Skin epidermis (tissue), 12 donors: ENCODE measurements at regions not wholly inside any gene's neighbourhood (a gene's known extent, or its start where the extent isn't known, plus 50 kb on each side); places are given as distances from the start of the nearest gene placed in this dataset.
A peak's percentile ranks its signal among the peaks of the same experiment; 100 is the strongest.

Experiments
- H3K27ac ChIP-seq, 21 experiments: fragments of 200-600 bp; sonication (generic) in 11 of 21; one replicate each; pipeline ENCODE4 v1.5.0; 2020; ENCODE audit warnings: mild to moderate bottlenecking in 3 of 21, inconsistent platforms in 2 of 21, moderate library complexity in 2 of 21
- H3K4me3 ChIP-seq, 7 experiments: fragments of 200-600 bp; sonication (generic) in 2 of 7; one replicate each; pipeline ENCODE4 v1.5.0; 2020; ENCODE audit warnings: inconsistent platforms in 2 of 7, mild to moderate bottlenecking in 2 of 7, moderate library complexity in 1 of 7

DNA sequence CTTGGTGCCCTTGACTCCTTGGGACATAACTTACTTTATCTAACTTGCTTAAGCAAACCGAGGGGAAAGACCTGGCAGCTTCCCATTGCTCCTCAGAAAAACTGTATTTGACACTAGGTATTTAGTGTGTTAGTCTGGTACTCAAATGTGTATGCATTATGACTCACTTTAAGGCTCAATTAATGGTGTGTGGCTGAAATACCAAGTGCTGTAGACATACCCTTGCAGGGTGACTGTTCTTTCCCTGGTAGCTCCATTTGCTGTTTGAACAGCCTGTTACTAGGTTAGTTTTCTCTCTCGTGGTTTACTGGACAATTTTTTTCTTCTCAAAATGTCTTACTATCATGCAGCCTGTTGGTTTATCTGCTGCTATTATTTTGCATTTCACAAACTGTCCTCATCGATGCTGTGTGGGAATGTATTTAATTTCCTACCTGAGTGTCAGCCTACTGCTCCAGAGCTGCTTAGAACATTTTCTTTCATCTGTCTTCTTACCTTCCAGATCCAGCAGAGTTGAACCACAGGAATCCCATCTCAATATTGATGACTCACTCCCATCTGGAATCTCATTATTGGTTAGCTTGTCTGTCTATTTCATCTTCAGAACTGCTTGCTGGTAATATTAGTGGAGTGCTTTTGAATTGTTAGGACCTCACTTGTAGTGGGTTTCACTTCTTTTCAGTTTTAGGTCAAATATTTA is 158.0 kb upstream of the FAT1 start:
- Histone ChIP-seq H3K4me3 (no peak overlapping the region), H3K27ac (no peak overlapping the region)

DNA sequence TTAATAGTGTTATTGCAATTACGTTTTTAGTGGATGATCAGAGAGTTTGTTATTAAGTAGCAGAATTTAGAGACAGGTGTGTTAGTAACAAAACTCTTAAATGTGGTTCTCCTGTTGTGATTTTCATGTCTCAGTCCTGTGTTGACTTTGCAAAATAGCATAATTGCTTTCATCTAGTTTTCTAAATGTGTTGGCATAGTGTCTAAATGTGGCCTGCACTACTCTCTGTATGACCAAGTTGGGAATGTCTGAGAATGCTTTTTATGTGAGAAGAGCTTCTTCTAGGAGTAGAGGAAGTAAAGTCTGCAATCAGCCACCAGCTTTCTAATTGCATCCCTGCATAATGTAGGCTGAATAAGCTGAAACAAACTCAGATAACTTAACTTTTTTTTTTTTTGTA is 158.6 kb upstream of the FAT1 start:
- no peak overlapping the region for H3K4me3 ChIP-seq
- H3K27ac ChIP-seq: peak overlapping the region in 1 of 21 experiments; percentile 24

DNA sequence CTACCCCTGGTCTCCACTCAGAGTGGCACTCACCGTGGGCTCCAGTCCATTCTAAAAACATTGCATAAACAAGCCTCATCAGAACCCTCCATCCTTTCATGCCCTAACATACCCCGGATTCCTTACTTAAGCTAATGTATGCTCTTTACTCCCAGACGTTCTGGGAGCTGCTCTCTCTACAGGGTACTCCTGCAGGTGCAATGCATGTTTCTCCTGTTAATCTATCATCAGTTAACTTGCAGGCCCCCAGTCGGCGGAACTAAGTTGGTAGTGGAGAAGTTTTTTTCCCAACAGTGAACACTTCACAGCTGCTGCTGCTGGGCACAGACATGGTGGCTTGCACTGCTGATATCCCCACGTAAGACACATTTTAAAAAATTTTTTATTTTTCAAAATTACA is 161.6 kb upstream of the FAT1 start:
- Histone ChIP-seq H3K4me3 (no peak overlapping the region), H3K27ac (no peak overlapping the region)

DNA sequence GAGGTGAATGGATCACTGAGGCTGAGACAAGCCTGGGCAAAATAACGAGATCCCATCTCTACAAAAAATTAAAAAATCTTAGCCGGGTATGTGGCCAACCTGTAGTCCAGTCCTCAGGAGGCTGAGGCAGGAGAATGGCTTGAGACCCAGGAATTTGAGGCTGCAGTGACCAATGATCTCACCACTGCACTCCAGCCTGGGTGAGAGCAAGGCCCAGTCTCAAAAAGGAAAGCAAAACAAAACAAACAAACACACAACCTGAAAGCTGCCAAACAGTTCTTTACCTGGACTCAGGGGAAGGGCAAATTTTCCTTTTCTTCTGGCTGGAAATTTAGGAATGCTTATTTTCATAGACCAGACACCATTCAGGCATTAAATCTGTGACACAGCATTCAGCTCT is 163.1 kb upstream of the FAT1 start:
- Histone ChIP-seq H3K4me3 (no peak overlapping the region), H3K27ac (peak overlapping the region in 13 of 21 experiments; percentile 5 to 73 (median 47))

DNA sequence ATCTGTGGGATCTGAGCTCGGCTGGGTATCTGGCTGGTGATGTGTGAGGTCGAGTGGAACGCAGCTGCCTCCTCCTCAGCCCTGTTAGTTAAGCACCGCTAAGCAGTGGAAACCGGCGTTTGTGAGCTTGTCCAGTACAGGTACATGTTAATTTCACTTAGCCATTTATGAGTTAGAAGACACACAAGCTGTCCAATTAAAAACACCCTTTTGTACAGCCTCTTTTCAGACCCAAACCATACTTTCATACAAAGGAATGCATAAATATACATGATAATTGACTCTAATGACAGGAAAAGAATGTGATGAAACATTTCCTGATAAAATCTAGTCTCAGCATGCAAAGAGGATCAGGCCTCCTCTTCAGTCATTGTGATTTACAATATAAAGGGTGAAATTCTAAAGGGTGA is 163.6 kb upstream of the FAT1 start:
- Histone ChIP-seq H3K27ac (peak overlapping the region in 8 of 21 experiments; percentile 1 to 73 (median 54)), H3K4me3 (no peak overlapping the region)

DNA sequence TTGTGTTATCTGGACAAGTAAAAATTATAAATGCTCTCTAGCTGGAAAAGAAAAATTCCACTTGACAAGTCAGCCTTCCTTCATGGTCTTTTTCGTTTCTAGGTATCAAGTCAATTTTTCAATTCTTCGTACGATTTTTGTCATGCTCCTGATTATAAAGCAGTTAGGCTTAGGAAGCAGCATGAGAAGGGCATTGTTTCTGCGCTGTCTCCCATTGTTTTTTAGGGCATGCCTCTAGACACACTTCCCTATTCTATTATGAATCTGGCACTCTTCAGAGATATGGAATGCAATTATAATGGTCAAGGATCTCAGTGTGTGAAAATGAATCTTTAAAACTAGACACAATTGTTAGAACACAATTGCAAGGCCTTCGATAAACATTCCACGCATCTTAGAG is 164.1 kb upstream of the FAT1 start:
- Histone ChIP-seq H3K27ac (peak overlapping the region in 5 of 21 experiments; percentile 1 to 73 (median 28)), H3K4me3 (no peak overlapping the region)

DNA sequence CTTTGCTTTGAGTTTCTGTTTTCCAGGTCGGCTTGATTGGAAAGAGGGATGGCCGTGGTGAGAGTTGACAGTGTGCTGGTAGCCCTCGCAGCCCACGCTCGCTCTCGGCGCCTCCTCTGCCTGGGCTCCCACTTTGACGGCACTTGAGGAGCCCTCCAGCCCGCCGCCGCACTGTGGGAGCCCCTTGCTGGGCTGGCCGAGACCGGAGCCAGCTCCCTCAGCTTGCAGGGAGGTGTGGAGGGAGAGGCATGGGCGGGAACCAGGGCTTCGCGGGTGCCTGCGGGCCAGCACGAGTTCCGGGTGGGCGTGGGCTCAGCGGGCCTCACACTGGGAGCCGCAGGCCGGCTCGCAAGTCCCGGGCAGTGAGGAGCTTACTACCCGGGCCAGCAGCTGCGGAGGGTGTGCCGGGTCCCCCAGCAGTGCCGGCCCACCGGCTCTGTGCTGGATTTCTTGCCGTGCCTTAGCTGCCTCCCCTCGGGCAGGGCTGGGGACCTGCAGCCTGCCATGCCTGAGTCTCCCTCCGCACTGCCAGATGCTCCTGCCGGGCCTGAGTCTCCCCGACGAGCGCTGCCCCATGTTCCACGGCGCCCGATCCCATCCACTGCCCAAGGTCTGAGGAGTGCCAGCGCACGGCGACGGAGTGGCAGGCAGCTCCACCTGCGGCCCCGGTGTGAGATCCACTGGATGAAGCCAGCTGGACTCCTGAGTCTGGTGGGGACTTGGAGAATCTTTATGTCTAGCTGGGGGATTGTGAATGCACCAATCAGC is 166.4 kb upstream of the FAT1 start:
- Histone ChIP-seq H3K27ac (no peak overlapping the region), H3K4me3 (no peak overlapping the region)

DNA sequence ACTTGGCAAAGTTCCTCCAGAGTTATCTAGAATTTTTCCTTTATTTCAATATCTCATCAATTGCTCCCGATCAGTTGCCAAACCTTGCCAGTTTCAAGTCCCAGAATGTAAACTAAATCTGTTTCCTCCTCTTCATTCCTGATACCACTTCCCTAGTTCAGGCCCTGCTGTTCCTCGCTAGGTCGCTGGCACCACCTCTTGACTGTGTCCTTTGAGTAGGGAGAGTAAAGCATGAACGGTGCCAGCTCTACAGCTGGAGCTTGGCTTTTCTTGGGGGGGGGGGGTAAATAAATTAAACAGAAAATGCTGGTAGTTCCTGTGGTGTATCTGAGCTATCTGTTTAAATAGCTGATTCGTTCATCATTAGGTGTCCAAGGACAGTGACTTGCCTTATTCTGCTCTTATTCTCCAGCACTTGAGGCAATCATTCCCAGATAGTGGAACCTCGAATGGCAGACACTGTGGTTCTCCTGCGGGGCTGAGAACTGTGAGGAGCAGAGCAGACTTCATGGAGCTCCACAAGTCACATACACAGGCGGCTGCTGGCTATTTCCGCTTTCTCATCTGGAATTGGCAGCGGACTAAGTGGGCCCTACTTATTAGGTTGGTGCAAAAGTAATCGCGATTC is 168.3 kb upstream of the FAT1 start:
- Histone ChIP-seq H3K27ac (no peak overlapping the region), H3K4me3 (no peak overlapping the region)

DNA sequence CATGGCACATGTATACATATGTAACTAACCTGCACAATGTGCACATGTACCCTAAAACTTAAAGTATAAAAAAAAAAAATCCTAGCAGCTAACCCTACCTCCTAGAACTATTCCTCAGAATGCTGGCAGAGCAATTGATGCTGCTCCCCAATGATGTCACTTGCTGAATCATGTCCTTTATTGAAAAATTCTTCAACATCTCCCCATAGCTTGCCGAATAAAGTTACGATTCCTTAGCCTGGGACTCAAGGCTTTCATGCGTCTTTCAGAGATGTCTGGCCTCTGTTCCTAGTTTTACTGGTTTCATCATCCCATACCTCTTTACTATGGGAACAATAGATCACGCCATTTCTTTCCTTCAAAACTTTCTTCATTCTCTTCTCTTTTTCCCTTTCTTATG is 174.7 kb upstream of the FAT1 start:
- no peak overlapping the region for H3K27ac ChIP-seq
- no peak overlapping the region for H3K4me3 ChIP-seq

DNA sequence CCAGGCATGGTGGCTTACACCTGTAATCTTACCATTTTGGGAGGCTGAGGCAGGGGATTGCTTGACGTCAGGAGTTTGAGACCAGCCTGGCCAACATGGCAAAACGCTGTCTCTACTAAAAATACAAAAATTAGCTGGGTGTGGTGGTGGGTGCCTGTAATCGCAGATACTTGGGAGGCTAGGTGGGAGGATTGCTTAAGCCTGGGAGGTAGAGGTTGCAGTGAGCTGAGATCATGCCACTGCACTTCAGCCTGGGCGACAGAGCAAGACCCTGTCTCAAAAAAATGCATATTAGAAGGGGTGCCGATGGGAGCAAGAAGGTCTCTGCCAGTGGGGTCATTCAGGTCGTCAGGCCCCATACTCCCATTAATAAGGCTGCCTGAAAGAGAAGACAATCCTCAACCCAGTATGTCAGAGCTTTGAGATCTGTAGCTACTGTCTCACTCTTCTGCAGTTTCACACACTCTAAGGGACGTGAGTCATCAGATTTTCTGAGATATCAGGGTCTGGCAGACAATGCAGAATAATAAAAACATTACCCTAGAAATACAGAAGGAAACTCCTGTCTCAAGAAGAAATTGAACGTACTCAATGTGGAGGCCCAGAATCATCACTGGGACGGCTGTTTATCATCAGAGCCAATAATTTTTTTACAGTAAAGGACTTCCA is 176.7 kb upstream of the FAT1 start:
- Histone ChIP-seq H3K27ac (peak overlapping the region in 2 of 21 experiments; percentile 17 to 36), H3K4me3 (no peak overlapping the region)

DNA sequence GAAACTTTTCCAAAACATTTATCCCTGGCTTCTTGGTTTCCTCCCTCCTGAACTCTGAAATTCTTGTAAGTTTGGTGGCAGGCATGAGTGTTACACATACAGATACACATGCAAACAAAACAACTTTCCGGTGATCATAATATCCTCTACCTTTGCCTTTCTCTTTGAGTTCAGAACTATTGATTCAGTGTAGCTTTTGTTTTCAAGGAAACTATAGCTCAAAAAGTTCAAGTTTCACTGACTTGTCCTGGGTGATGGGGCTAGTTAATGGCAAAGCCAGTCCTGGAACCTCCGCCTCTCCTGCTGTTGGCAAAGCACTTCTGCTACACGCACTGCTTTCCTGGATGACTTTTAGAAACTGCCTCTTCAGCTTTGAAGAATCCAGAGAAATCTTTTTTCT is 177.3 kb upstream of the FAT1 start:
- Histone ChIP-seq H3K27ac (no peak overlapping the region), H3K4me3 (no peak overlapping the region)

DNA sequence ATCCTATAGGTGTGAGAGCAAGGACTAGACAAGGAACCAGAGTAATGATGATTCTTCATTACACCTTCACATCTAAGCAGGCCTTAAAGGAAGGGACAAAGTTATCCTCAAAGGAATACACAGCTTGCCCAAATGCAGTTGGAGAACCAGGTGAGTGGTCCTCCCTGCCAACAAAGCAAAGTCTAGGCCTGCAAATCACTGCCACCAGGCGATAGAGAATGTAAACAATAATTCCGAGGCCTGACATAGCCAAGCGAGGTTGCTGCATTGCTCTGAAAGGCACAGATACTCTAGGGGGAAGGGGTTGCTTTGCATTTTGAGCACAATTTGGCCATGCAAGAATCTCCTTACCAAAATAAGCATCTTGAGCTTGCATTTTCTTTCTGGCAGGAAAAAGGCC is 178.2 kb upstream of the FAT1 start:
- Histone ChIP-seq H3K27ac (no peak overlapping the region), H3K4me3 (no peak overlapping the region)

DNA sequence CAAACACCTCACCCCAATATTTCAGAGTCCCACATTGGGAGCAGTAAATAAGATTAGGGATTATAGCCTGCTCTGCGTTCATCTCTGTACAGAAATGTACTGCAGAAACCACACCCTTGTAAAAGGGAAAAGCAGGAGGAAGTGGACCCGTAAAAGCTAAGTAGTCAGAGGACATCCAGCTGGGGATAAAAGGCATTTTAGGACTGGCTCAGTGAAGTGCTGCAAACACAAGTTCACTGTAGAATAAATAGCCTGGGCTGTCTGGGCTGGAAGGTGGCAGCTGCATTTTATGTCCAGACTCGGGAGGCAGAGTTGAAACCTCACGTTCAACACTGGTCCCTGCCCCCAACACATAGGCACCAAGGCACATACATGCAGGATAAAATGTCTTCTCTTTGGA is 178.7 kb upstream of the FAT1 start:
- Histone ChIP-seq H3K4me3 (no peak overlapping the region), H3K27ac (peak overlapping the region in 2 of 21 experiments; percentile 7 to 10)

DNA sequence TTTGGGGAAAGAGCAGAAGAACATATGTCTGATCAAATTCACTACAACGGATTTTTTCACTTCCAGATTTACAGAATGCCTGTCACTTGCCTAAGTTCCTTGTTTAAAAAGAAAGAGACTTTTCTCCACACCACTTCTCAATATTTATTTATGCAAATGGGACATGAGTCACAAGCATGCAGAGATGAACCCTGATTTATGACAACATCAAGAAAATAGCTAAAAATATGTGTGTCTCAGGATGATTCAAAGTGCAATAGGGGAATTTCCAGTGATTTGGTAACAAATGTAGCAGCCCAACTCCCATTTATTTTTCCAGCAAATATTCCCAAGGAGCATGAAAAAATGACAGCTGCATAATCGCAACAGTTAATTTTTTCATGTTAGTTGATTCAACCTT is 180.4 kb upstream of the FAT1 start:
- no peak overlapping the region for H3K4me3 ChIP-seq
- H3K27ac ChIP-seq: peak overlapping the region in 3 of 21 experiments; percentile 24 to 65 (median 39)

DNA sequence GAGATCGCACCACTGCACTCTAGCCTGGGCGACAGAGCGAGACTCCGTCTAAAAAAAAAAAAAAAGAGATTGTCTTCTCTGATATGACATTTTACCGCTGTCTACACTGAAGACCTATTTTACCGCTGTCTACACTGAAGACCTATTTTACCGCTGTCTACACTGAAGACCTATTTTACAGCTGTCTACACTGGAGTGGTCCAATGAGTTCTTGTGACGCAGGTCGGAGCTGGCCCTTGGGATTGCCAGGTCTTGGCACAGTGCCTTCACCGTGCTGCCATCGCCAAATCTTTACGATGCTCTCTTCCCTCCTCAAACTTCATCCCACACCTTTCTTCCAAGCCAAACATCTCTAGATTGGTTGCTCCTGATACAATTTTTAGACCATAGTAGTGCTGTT is 183.1 kb upstream of the FAT1 start:
- no peak overlapping the region for H3K4me3 ChIP-seq
- H3K27ac ChIP-seq: no peak overlapping the region

DNA sequence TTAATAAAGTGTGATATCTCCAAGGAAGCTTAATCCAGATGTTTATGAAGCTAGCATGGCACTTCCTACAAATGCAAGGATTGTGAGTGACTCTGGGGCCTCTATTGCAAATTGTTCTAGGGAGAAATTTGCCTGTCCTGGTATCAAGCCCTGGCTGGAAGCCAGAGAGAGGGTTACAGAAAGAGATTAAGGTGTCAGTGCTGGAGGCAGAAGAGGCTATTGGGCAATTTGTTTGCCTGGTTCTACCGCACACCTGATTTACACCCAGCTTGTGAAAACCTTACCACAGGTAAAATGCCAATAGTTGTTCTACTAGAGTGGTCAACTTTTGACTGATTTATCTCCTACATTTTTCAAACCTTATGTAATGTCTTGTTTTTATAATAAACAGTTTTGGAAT is 186.7 kb upstream of the FAT1 start:
- no peak overlapping the region for H3K4me3 ChIP-seq
- no peak overlapping the region for H3K27ac ChIP-seq

DNA sequence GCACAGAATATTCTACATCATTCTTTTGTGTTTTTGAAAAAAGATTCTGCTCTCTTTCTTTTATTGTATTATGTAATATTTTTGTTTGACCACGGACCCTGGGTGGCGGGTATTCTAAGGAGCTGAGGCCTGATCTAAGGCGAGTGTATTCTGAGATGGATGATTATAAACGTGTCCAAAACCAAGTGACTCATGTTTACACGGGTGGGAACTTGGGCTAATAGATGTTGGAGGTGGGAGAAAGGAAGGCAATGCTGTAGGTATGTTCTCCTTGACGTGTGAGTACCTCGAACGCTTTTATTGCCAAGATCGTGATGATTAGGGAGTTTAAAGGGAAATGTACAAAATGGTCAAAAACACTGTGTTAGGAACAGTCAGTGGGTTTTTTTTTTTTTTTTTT is 188.9 kb upstream of the FAT1 start:
- no peak overlapping the region for H3K4me3 ChIP-seq
- no peak overlapping the region for H3K27ac ChIP-seq

DNA sequence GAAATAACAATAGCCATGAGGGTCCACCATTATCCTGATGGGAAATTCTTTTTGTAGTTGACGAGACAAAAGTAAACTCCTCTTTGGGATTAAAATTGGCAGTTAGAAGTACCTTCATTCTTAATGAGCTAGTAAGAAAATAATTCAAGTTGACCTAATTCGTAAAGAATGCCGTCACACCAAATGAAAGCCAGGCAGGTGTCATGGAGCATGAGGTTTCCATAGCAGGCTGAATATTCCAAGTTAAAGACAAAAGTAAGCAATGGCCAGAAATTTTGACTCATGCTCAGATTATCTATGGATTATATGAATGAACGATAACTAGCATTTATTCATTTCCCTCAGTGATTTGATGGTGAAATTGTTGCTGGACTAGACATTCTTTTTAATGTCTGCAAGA is 192.2 kb upstream of the FAT1 start:
- no peak overlapping the region for H3K4me3 ChIP-seq
- no peak overlapping the region for H3K27ac ChIP-seq

DNA sequence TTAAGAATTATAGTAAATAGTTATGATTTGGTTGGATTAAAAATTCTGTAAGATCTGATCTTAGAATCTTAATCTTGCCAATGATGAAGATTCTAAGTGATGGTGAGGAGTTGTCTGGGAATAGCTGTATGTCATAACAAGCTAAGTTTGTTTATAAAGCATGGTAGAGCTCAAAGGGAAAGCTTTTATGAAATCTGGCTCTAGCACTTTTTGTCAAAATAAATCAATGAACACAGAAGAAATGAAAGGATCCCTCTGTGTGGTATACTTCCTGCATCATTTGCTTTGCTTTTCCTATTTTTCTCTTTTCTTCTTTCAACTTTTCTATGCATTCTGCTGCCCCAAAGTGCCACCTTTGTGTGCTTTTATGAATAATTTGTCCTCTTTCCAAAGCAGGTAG is 193.5 kb upstream of the FAT1 start:
- H3K4me3 ChIP-seq: no peak overlapping the region

DNA sequence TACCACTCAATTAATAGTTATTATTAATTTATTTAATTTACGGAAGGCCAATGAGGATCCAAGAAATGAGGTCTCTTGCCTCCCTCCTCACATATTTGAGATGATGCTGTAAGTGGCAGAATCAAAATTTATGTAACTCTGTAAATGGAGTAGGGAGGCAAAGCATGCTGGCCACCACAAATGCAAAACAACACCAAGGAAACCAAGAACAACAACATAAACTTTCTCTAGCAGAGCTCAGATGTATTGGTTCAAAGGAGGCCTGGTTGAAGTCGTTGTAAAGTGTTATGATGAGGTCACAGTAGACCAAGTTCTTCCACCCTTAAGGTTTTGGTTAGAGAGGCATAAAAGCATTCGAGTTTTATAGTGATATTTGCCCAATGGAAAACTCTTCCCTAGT is 194.8 kb upstream of the FAT1 start:
- Histone ChIP-seq H3K4me3 (no peak overlapping the region), H3K27ac (peak overlapping the region in 10 of 21 experiments; percentile 15 to 80 (median 40))

More for the DNA sequence above, 193.5 kb upstream of the FAT1 start:
- no peak overlapping the region for H3K27ac ChIP-seq
